ENCODE measurements at regions not wholly inside any gene's neighbourhood (a gene's known extent, or its start where the extent isn't known, plus 50 kb on each side); places are given as distances from the start of the nearest gene placed in this dataset.

DNA sequence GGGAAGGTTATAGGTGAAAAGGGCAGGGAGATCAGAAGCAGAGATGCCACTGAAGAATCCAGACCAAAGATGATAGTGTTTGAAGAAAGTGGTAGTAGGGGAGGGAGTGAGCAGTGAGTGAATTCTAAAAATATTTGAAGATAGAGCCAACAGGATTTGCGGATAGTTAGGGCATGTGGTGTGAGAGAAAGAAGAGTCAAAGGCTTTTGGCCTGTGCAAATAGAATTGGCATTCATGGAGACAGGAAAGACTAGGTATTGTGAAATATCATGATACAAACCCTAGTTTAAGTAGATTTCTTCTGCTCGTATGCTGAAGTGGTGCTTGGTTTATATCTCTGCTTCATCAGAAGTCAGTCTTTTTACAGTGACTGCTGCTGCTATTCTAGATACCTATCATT, 224.2 kb upstream of the CFAP20DC start:
- TF ChIP-seq ZNF687 (IDR thresholded peaks at IDR 0.05) (no peak), HDAC2 (IDR thresholded peaks at IDR 0.05) (no peak), TCF3 (IDR thresholded peaks at IDR 0.05; ENCODE audit: borderline replicate concordance, insufficient read depth, low read depth, low read length) (no peak)
- POLR2A ChIA-PET: no interaction called here
- no peak overlapping the region for H3K4me2 ChIP-seq (ENCODE audit: control insufficient read depth, insufficient read depth)
- no peaks in the 10 kb centered on the region for H3K9me3 ChIP-seq (replicated peaks; ENCODE audit: control insufficient read depth, insufficient read depth, low read length)
- no peak overlapping the region for H2AFZ ChIP-seq (ENCODE audit: control insufficient read depth, low read depth, low read length)
- WGBS (ENCODE audit: insufficient coverage, insufficient replicate concordance, low lambda C conversion rate, missing lambda C conversion rate): 47% methylated on average over 2 of the region's 2 CpGs
- no peaks in the 10 kb centered on the region for H4K20me1 ChIP-seq (ENCODE audit: control insufficient read depth, insufficient read depth)
- no peak overlapping the region for H3K9ac ChIP-seq (ENCODE audit: control insufficient read depth, insufficient read depth, low read length)
- no peaks in the 10 kb centered on the region for H3K27me3 ChIP-seq (replicated peaks in 1 of 2; ENCODE audit: control insufficient read depth in 2 of 2, insufficient read depth in 2 of 2, low read length in 1 of 2)
- no peak overlapping the region for H3K27ac ChIP-seq (ENCODE audit: control insufficient read depth, insufficient read depth)
- ATAC-seq (no peak), DNase-seq (ENCODE audit: low read depth, low spot score) (no peak), FAIRE-seq (no peak)
- RAD21 ChIA-PET (ENCODE audit: unreplicated experiment): no interaction called here
- in situ Hi-C loops (cut with MboI) (no loop called here), intact Hi-C loops (cut with micrococcal nuclease; ENCODE audit: unreplicated experiment) (no loop called here)
- CTCF ChIA-PET: no interaction called here
- H3K79me2 ChIP-seq (ENCODE audit: control insufficient read depth, insufficient read depth, low read length): no peaks in the 10 kb centered on the region
- H3K4me1 ChIP-seq (ENCODE audit: control insufficient read depth, insufficient read depth, low read length): no peaks in the 10 kb centered on the region
- no peak overlapping the region for H3K4me3 ChIP-seq
- H3K36me3 ChIP-seq (ENCODE audit: control insufficient read depth in 2 of 2, insufficient read depth in 2 of 2, low read length in 1 of 2): no peaks in the 10 kb centered on the region
- no TSS peak for BruUV-seq (replicated peaks)
- SMC1A ChIA-PET (ENCODE audit: uncharacterized antibody, unreplicated experiment): no interaction called here

DNA sequence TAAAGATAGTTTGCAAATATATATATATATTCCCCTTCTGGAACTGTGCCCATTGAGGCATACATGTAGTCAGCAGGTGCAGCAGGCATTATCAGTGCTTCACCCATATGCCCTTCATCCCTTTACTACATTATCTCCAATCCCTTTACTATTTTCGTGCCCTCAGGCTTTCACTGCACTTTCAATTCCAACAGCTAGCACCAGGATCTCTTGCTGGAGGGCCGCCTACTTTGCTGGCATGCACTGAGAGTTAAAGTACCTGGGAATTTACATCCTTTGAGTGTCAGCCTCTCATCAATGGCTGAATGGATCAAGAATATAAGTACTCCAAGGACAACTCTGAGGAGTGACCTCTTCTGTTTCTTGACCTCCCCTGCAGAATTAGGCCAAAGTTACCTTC, 222.1 kb upstream of the CFAP20DC start:
- DNase-seq (ENCODE audit: low read depth, low spot score) (no peak), ATAC-seq (no peak), FAIRE-seq (no peak)
- no TSS peak for BruUV-seq (replicated peaks)
- no peak overlapping the region for H3K4me2 ChIP-seq (ENCODE audit: control insufficient read depth, insufficient read depth)
- H3K9me3 ChIP-seq (replicated peaks; ENCODE audit: control insufficient read depth, insufficient read depth, low read length): no peaks in the 10 kb centered on the region
- RAD21 ChIA-PET (ENCODE audit: unreplicated experiment): no interaction called here
- 18% methylated on average over 2 of the region's 2 CpGs for WGBS (ENCODE audit: insufficient coverage, insufficient replicate concordance, low lambda C conversion rate, missing lambda C conversion rate)
- in situ Hi-C loops (cut with MboI): no loop called here
- H3K4me3 ChIP-seq: no peak overlapping the region
- H4K20me1 ChIP-seq (ENCODE audit: control insufficient read depth, insufficient read depth): no peaks in the 10 kb centered on the region
- no peaks in the 10 kb centered on the region for H3K27me3 ChIP-seq (replicated peaks in 1 of 2; ENCODE audit: control insufficient read depth in 2 of 2, insufficient read depth in 2 of 2, low read length in 1 of 2)
- no peaks in the 10 kb centered on the region for H3K79me2 ChIP-seq (ENCODE audit: control insufficient read depth, insufficient read depth, low read length)
- POLR2A ChIA-PET: no interaction called here
- H3K4me1 ChIP-seq (ENCODE audit: control insufficient read depth, insufficient read depth, low read length): no peaks in the 10 kb centered on the region
- SMC1A ChIA-PET (ENCODE audit: uncharacterized antibody, unreplicated experiment): interaction anchor here (1.2 kb wide), 1 partner anchor 14 kb away, joined by 4 read pairs; no protein-coding TSS in a partner anchor
- intact Hi-C loops (cut with micrococcal nuclease; ENCODE audit: unreplicated experiment): no loop called here
- CTCF ChIA-PET: no interaction called here
- no peak overlapping the region for H2AFZ ChIP-seq (ENCODE audit: control insufficient read depth, low read depth, low read length)
- H3K36me3 ChIP-seq (ENCODE audit: control insufficient read depth in 2 of 2, insufficient read depth in 2 of 2, low read length in 1 of 2): no peaks in the 10 kb centered on the region
- TF ChIP-seq RCOR1 (conservative IDR thresholded peaks at IDR 0.05; ENCODE audit: low read depth, low read length) (no peak), SRF (IDR thresholded peaks at IDR 0.05; ENCODE audit: low read depth in 2 of 2, low read length in 2 of 2) (no peak), BCL11A (IDR thresholded peaks at IDR 0.05; ENCODE audit: low read depth, low read length) (no peak), NFIC (IDR thresholded peaks at IDR 0.05; ENCODE audit: low read depth, low read length) (no peak), SIN3A (IDR thresholded peaks at IDR 0.05; ENCODE audit: low read depth, low read length) (no peak)
- TF ChIP-seq, protein P1, sequence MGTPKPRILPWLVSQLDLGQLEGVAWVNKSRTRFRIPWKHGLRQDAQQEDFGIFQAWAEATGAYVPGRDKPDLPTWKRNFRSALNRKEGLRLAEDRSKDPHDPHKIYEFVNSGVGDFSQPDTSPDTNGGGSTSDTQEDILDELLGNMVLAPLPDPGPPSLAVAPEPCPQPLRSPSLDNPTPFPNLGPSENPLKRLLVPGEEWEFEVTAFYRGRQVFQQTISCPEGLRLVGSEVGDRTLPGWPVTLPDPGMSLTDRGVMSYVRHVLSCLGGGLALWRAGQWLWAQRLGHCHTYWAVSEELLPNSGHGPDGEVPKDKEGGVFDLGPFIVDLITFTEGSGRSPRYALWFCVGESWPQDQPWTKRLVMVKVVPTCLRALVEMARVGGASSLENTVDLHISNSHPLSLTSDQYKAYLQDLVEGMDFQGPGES (IDR thresholded peaks at IDR 0.05): no peak
- H3K9ac ChIP-seq (ENCODE audit: control insufficient read depth, insufficient read depth, low read length): no peak overlapping the region
- H3K27ac ChIP-seq (ENCODE audit: control insufficient read depth, insufficient read depth): no peak overlapping the region
